ENCODE measurements at regions not wholly inside any gene's neighbourhood (a gene's known extent, or its start where the extent isn't known, plus 50 kb on each side); places are given as distances from the start of the nearest gene placed in this dataset.

GRCh38 chr11:71188073-71188472, 64.3 kb downstream of the SHANK2 start:
- TF ChIP-seq EZH2 (IDR thresholded peaks at IDR 0.05; ENCODE audit: low read length, unreplicated experiment) (no peak), EZH2phosphoT487 (IDR thresholded peaks at IDR 0.05; ENCODE audit: borderline replicate concordance, low read length) (no peak)
- TF ChIP-seq, protein P1, sequence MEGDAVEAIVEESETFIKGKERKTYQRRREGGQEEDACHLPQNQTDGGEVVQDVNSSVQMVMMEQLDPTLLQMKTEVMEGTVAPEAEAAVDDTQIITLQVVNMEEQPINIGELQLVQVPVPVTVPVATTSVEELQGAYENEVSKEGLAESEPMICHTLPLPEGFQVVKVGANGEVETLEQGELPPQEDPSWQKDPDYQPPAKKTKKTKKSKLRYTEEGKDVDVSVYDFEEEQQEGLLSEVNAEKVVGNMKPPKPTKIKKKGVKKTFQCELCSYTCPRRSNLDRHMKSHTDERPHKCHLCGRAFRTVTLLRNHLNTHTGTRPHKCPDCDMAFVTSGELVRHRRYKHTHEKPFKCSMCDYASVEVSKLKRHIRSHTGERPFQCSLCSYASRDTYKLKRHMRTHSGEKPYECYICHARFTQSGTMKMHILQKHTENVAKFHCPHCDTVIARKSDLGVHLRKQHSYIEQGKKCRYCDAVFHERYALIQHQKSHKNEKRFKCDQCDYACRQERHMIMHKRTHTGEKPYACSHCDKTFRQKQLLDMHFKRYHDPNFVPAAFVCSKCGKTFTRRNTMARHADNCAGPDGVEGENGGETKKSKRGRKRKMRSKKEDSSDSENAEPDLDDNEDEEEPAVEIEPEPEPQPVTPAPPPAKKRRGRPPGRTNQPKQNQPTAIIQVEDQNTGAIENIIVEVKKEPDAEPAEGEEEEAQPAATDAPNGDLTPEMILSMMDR (conservative IDR thresholded peaks at IDR 0.05; ENCODE audit: low read depth, low read length), result no peak
